ENCODE measurements at regions not wholly inside any gene's neighbourhood (a gene's known extent, or its start where the extent isn't known, plus 50 kb on each side); places are given as distances from the start of the nearest gene placed in this dataset.

- TF ChIP-seq GLIS1 (tag by site-specific recombination; IDR thresholded peaks at IDR 0.05) (peak; percentile 87), KLF16 (tag by site-specific recombination; IDR thresholded peaks at IDR 0.05) (no peak)
- POLR2A ChIA-PET, result no interaction called here
These were observed 198.4 kb upstream of the SNX2 start for GRCh38 chr5:122576256-122577016.

GRCh38 chr5:122581629-122582028, 193.3 kb upstream of the SNX2 start:
- POLR2A ChIA-PET, result no interaction called here
- Histone ChIP-seq H3K27ac (ENCODE audit: extremely low read depth, low read depth, low read length) (no peak overlapping the region), H3K36me3 (ENCODE audit: control insufficient read depth in 2 of 2, insufficient read depth in 1 of 2, low read length in 2 of 2) (no peaks in the 10 kb centered on the region), H3K9me3 (ENCODE audit: control insufficient read depth, insufficient read depth, low read depth, low read length) (no peaks in the 10 kb centered on the region), H3K4me1 (ENCODE audit: control insufficient read depth, insufficient read depth, low read length) (peaks cover 17% of the 10 kb centered on the region), H3K4me3 (ENCODE audit: low read depth, low read length) (no peak overlapping the region)
- CTCF ChIA-PET, result no interaction called here
- TF ChIP-seq OSR2 (tag by site-specific recombination; IDR thresholded peaks at IDR 0.05) (peak; percentile 74), FEZF1 (tag by site-specific recombination; IDR thresholded peaks at IDR 0.05) (no peak)

More at GRCh38 chr5:122576256-122577016, 198.4 kb upstream of the SNX2 start:
- Histone ChIP-seq H3K36me3 (ENCODE audit: control insufficient read depth in 2 of 2, insufficient read depth in 1 of 2, low read length in 2 of 2) (no peaks in the 10 kb centered on the region), H3K9me3 (ENCODE audit: control insufficient read depth, insufficient read depth, low read depth, low read length) (no peaks in the 10 kb centered on the region), H3K27ac (ENCODE audit: extremely low read depth, low read depth, low read length) (no peak overlapping the region), H3K4me3 (ENCODE audit: low read depth, low read length) (no peak overlapping the region), H3K4me1 (ENCODE audit: control insufficient read depth, insufficient read depth, low read length) (no peaks in the 10 kb centered on the region)
- CTCF ChIA-PET, result interaction anchor here (1.7 kb wide), 1 partner anchor 12 kb away, joined by 5 read pairs; no protein-coding TSS in a partner anchor

- peak overlapping the region; percentile 24; the same call in 1 of the 2 replicates for H3K27ac ChIP-seq (ENCODE audit: extremely low read depth, low read depth, low read length)
- ChIA-PET POLR2A (no interaction called here), CTCF (no interaction called here)
- no peaks in the 10 kb centered on the region for H3K36me3 ChIP-seq (ENCODE audit: control insufficient read depth in 2 of 2, insufficient read depth in 1 of 2, low read length in 2 of 2)
- H3K4me1 ChIP-seq (ENCODE audit: control insufficient read depth, insufficient read depth, low read length), result peaks cover 17% of the 10 kb centered on the region
- H3K4me3 ChIP-seq (ENCODE audit: low read depth, low read length), result no peak overlapping the region
- H3K9me3 ChIP-seq (ENCODE audit: control insufficient read depth, insufficient read depth, low read depth, low read length), result no peaks in the 10 kb centered on the region
- no peak for TF ChIP-seq KLF7 (tag by site-specific recombination; IDR thresholded peaks at IDR 0.05; ENCODE audit: borderline replicate concordance)
- TF ChIP-seq ZNF391 (tag by site-specific recombination; IDR thresholded peaks at IDR 0.05; ENCODE audit: borderline replicate concordance, low read depth), result no peak
- TF ChIP-seq ZNF398 (tag by site-specific recombination; IDR thresholded peaks at IDR 0.05), result 0 out of 2 replicates have a peak, but pooled peaks have one; percentile 88
- TF ChIP-seq ZNF473 (tag by site-specific recombination; IDR thresholded peaks at IDR 0.05), result no peak
- peak; percentile 99 for TF ChIP-seq ZNF335 (tag by site-specific recombination; conservative IDR thresholded peaks at IDR 0.05)
- TF ChIP-seq ELK4 (IDR thresholded peaks at IDR 0.05; ENCODE audit: borderline replicate concordance, low read depth, low read length), result no peak
- peak; percentile 80 for TF ChIP-seq ZBTB17 (tag by site-specific recombination; IDR thresholded peaks at IDR 0.05)
- TF ChIP-seq ZNF221 (tag by site-specific recombination; IDR thresholded peaks at IDR 0.05; ENCODE audit: borderline replicate concordance), result no peak
- no peak for TF ChIP-seq ZNF426 (tag by site-specific recombination; IDR thresholded peaks at IDR 0.05)
- peak; percentile 67; the same call in 1 of the 2 replicates for TF ChIP-seq ZBTB6 (tag by site-specific recombination; IDR thresholded peaks at IDR 0.05)
- TF ChIP-seq ZNF341 (tag by site-specific recombination; IDR thresholded peaks at IDR 0.05; ENCODE audit: low read depth), result peak; percentile 23
- no peak for TF ChIP-seq GLI4 (tag by site-specific recombination; IDR thresholded peaks at IDR 0.05)
- TF ChIP-seq ZNF488 (tag by site-specific recombination; IDR thresholded peaks at IDR 0.05), result no peak
- TF ChIP-seq ZNF2 (tag by site-specific recombination; IDR thresholded peaks at IDR 0.05), result no peak
- no peak for TF ChIP-seq ZNF776 (tag by site-specific recombination; IDR thresholded peaks at IDR 0.05; ENCODE audit: borderline replicate concordance)
- TF ChIP-seq ZNF354C (tag by site-specific recombination; IDR thresholded peaks at IDR 0.05; ENCODE audit: borderline replicate concordance, low read depth), result no peak
- TF ChIP-seq PRDM1 (tag by site-specific recombination; IDR thresholded peaks at IDR 0.05), result no peak
- no peak for TF ChIP-seq ZNF521 (tag by site-specific recombination; IDR thresholded peaks at IDR 0.05)
- TF ChIP-seq PBX3 (CRISPR knock-in tag; IDR thresholded peaks at IDR 0.05), result no peak
These were observed 190.2 kb upstream of the SNX2 start for GRCh38 chr5:122584411-122585300.

Data from HEK293 (cell line).